ENCODE measurements at regions not wholly inside any gene's neighbourhood (a gene's known extent, or its start where the extent isn't known, plus 50 kb on each side); places are given as distances from the start of the nearest gene placed in this dataset.

GRCh38 chr3:175902226-175902625 is 1043.1 kb downstream of the NAALADL2 start:
- no peak for DNase-seq
- Histone ChIP-seq H3K36me3 (replicated peaks) (no peaks in the 10 kb centered on the region), H3K4me3 (ENCODE audit: low read depth, low read length) (no peak overlapping the region), H3K27me3 (replicated peaks) (no peaks in the 10 kb centered on the region), H3K27ac (no peak overlapping the region)
- in situ Hi-C loops (cut with HindIII; ENCODE audit: low pct_ligation_motif_present, low sequenced_read_pairs): no loop called here
- TF ChIP-seq CTCF (IDR thresholded peaks at IDR 0.05; ENCODE audit: low read depth, low read length, missing control alignments): no peak

GRCh38 chr3:175898194-175898593 is 1039.1 kb downstream of the NAALADL2 start:
- TF ChIP-seq CTCF (IDR thresholded peaks at IDR 0.05; ENCODE audit: low read depth, low read length, missing control alignments): no peak
- no peak overlapping the region for H3K4me3 ChIP-seq (ENCODE audit: low read depth, low read length)
- in situ Hi-C loops (cut with HindIII; ENCODE audit: low pct_ligation_motif_present, low sequenced_read_pairs): no loop called here
- H3K36me3 ChIP-seq (replicated peaks): no peaks in the 10 kb centered on the region
- DNase-seq: no peak
- H3K27ac ChIP-seq: no peak overlapping the region
- H3K27me3 ChIP-seq (replicated peaks): no peaks in the 10 kb centered on the region

GRCh38 chr3:175896655-175897054 is 1037.5 kb downstream of the NAALADL2 start:
- H3K36me3 ChIP-seq (replicated peaks): no peaks in the 10 kb centered on the region
- H3K27me3 ChIP-seq (replicated peaks): no peaks in the 10 kb centered on the region
- H3K27ac ChIP-seq: no peak overlapping the region
- DNase-seq: no peak
- no peak overlapping the region for H3K4me3 ChIP-seq (ENCODE audit: low read depth, low read length)
- in situ Hi-C loops (cut with HindIII; ENCODE audit: low pct_ligation_motif_present, low sequenced_read_pairs): no loop called here
- no peak for TF ChIP-seq CTCF (IDR thresholded peaks at IDR 0.05; ENCODE audit: low read depth, low read length, missing control alignments)

- H3K4me3 ChIP-seq (ENCODE audit: low read depth, low read length): no peak overlapping the region
- H3K27ac ChIP-seq: no peak overlapping the region
- H3K36me3 ChIP-seq (replicated peaks): no peaks in the 10 kb centered on the region
- DNase-seq: no peak
- in situ Hi-C loops (cut with HindIII; ENCODE audit: low pct_ligation_motif_present, low sequenced_read_pairs): no loop called here
- TF ChIP-seq CTCF (IDR thresholded peaks at IDR 0.05; ENCODE audit: low read depth, low read length, missing control alignments): no peak
- H3K27me3 ChIP-seq (replicated peaks): no peaks in the 10 kb centered on the region
These were observed 1036.6 kb downstream of the NAALADL2 start for GRCh38 chr3:175895731-175896130.

- Histone ChIP-seq H3K27me3 (replicated peaks) (no peaks in the 10 kb centered on the region), H3K27ac (no peak overlapping the region), H3K4me3 (ENCODE audit: low read depth, low read length) (no peak overlapping the region), H3K36me3 (replicated peaks) (no peaks in the 10 kb centered on the region)
- no peak for TF ChIP-seq CTCF (IDR thresholded peaks at IDR 0.05; ENCODE audit: low read depth, low read length, missing control alignments)
- no peak for DNase-seq
- in situ Hi-C loops (cut with HindIII; ENCODE audit: low pct_ligation_motif_present, low sequenced_read_pairs): no loop called here
These were observed 1034.4 kb downstream of the NAALADL2 start for GRCh38 chr3:175893566-175893965.

- no peak overlapping the region for H3K4me3 ChIP-seq (ENCODE audit: low read depth, low read length)
- no peak overlapping the region for H3K27ac ChIP-seq
- in situ Hi-C loops (cut with HindIII; ENCODE audit: low pct_ligation_motif_present, low sequenced_read_pairs): no loop called here
- no peak for TF ChIP-seq CTCF (IDR thresholded peaks at IDR 0.05; ENCODE audit: low read depth, low read length, missing control alignments)
- H3K27me3 ChIP-seq (replicated peaks): no peaks in the 10 kb centered on the region
- H3K36me3 ChIP-seq (replicated peaks): no peaks in the 10 kb centered on the region
- no peak for DNase-seq
These were observed 1030.9 kb downstream of the NAALADL2 start for GRCh38 chr3:175890066-175890465.
